ENCODE measurements at regions not wholly inside any gene's neighbourhood (a gene's known extent, or its start where the extent isn't known, plus 50 kb on each side); places are given as distances from the start of the nearest gene placed in this dataset.

DNA sequence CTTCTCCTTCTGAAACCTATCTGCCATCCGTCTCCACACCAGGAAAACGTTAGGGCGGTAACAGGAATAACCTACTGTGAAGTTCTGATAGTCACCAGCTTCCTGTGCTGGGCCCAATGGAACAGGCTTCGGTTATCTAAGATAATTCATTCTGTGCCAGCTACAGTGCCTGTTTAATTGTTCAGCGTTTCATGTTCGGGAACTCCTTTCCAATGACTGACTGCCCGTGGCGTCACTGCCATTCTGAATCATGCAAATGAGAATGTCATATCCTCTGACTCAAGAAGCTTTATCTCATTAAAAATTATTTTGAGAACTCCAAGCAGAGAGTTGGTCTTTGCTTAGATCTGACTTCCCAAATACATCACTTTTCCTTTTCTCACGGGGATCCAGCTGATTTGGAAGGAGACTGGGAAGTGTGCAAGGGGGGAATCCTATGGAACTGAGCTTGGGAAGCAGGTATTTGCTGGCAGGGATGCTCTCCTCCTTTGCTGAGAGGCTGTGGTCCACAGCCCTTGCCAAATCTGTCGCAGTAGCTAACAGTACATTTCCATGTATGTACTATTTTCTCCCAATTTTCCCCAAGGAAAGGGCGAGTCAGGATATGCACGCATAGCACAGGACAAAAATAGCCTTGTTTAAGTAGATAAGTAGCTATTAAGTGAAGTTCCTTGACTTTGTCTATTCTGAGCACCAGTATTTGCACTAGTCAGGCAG, 358.7 kb downstream of the LTN1 start:
- DNase-seq (ENCODE audit: extremely low read depth, low read depth): no peak
- TF ChIP-seq, protein P1, sequence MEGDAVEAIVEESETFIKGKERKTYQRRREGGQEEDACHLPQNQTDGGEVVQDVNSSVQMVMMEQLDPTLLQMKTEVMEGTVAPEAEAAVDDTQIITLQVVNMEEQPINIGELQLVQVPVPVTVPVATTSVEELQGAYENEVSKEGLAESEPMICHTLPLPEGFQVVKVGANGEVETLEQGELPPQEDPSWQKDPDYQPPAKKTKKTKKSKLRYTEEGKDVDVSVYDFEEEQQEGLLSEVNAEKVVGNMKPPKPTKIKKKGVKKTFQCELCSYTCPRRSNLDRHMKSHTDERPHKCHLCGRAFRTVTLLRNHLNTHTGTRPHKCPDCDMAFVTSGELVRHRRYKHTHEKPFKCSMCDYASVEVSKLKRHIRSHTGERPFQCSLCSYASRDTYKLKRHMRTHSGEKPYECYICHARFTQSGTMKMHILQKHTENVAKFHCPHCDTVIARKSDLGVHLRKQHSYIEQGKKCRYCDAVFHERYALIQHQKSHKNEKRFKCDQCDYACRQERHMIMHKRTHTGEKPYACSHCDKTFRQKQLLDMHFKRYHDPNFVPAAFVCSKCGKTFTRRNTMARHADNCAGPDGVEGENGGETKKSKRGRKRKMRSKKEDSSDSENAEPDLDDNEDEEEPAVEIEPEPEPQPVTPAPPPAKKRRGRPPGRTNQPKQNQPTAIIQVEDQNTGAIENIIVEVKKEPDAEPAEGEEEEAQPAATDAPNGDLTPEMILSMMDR (IDR thresholded peaks at IDR 0.05; ENCODE audit: low read depth, low read length, missing control alignments): no peak
- no peak overlapping the region for H3K4me3 ChIP-seq (replicated peaks; ENCODE audit: low read depth, low read length)

DNA sequence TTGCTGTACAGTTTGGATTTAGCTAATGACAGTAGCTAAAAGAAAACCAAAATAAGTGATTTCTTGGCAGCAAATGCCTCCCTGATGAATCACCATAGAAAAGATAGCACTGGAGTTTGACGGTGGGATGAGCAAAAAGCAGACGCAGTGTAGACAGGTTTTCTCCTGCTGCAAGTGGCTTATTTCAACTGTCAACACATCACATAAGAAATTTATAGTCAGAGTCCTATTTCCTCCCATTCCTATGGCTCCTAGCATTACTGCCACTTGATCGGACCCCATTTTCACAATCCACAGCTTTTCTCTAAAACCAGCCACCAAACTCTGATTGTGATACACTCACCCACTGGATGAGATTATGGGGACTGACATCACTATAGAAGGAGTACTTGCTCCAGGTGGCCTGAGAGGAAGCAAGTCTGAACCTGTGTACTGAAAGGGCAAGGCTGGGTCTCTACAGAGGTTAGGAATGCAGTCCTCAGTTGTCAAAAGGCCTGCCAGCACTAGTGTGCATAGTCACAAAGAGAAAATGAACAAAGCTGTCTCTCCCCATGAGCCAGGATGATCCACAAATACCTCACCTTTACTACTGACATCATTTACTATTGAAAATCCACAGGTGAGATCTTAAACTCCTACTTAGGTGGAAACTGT, 359.8 kb downstream of the LTN1 start:
- peak; percentile 52 for DNase-seq (ENCODE audit: extremely low read depth, low read depth)
- no peak overlapping the region for H3K4me3 ChIP-seq (replicated peaks; ENCODE audit: low read depth, low read length)
- TF ChIP-seq, protein P1 (IDR thresholded peaks at IDR 0.05; ENCODE audit: low read depth, low read length, missing control alignments): no peak

DNA sequence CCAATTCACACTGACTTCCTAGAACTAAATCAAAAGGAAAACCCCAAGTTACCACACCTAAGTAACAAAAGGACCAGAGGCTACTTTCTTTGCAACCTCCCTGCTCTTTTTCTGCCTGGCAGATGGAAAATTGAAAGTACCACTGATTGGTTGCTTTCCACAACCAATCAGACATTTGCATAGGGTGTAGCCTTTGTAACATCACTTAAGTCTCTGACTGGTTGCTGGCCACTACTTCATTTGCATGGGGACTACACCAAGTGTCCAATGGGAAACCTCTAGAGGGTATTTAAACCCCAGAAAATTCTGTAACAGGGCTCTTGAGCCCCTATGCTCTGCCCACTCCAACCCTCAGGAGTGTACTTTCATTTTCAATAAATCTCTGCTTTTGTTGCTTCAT, 365.0 kb downstream of the LTN1 start:
- H3K4me3 ChIP-seq (replicated peaks; ENCODE audit: low read depth, low read length): no peak overlapping the region
- DNase-seq (ENCODE audit: extremely low read depth, low read depth): no peak
- TF ChIP-seq, protein P1 (IDR thresholded peaks at IDR 0.05; ENCODE audit: low read depth, low read length, missing control alignments): no peak

DNA sequence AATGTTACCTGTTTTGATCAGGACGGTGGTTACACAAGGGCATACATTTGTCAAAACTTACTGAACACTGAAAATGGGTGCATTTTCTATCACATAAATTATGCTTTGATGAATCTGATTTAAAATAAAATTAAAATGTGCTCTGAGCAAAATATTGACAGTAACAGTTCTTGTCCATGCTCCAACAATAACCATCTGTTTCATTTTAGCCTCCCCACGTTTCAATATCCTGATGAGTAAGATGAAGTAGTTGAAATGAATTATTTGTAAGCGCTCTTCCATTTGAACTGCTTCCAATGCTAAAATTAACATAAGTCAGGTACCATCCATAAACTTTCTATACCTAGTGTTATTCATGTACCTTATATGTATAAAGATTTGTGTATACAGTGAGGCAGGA, 365.4 kb downstream of the LTN1 start:
- H3K4me3 ChIP-seq (replicated peaks; ENCODE audit: low read depth, low read length): no peak overlapping the region
- TF ChIP-seq, protein P1 (IDR thresholded peaks at IDR 0.05; ENCODE audit: low read depth, low read length, missing control alignments): no peak
- DNase-seq (ENCODE audit: extremely low read depth, low read depth): no peak

DNA sequence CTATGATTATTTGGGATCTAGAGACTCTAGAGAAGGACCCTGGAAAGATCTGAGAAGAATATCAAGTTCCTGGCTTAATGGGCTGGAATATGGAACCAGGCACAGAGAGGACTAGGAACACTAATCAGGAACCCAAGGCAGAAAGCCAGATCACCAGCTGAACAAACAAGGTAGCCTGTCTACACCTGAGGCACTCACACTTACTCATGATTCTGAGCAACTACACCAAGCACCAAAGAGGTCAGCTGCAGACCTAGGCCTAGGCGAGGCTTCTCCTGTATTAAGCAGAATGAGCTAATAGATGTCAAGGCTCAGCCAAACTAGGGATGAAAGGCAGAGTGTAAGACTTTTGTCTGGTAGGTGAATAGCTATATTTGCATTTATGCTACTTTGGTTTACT, 368.1 kb downstream of the LTN1 start:
- no peak for DNase-seq (ENCODE audit: extremely low read depth, low read depth)
- TF ChIP-seq, protein P1 (IDR thresholded peaks at IDR 0.05; ENCODE audit: low read depth, low read length, missing control alignments): no peak
- no peak overlapping the region for H3K4me3 ChIP-seq (replicated peaks; ENCODE audit: low read depth, low read length)

DNA sequence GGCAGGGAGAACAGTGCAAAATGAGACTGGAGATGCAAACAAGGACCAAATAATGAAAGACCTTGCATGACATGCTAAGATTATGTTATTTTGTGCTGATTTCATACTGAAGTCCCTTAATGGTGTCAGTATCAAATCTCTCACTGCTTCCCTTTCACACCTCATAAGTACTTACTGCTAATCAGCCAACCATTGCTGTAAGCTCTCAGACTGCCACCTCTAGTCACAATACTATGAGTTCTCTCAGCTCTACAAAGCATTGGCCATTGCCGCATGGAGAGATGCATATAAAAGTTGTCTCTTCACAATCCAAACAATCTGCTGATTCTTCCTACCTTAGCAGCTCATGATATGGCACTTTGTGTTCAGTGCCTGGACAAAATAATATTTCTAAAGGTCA, 375.4 kb downstream of the LTN1 start:
- no peak for DNase-seq (ENCODE audit: extremely low read depth, low read depth)
- TF ChIP-seq, protein P1 (IDR thresholded peaks at IDR 0.05; ENCODE audit: low read depth, low read length, missing control alignments): no peak
- no peak overlapping the region for H3K4me3 ChIP-seq (replicated peaks; ENCODE audit: low read depth, low read length)

All from HFF-Myc (cell line).